ENCODE measurements at regions not wholly inside any gene's neighbourhood (a gene's known extent, or its start where the extent isn't known, plus 50 kb on each side); places are given as distances from the start of the nearest gene placed in this dataset.

DNA sequence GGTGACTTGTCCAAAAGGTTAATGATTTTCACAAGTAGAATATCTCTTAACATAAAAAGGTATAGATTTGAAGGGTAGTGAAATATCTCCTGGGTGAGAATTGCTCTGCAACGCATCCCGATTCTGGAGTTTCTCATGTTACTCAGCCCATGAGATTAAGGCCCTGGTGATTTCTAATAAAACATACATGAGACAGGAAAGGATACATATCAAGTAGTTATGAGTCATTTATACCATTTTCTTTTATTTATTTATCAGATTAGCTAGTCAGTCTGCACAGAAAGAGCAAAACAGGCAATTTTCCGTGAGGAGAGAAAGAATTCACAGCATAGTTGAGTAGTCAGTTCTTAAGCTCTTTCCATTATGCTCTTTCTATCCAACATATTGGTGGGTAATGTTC is 535.6 kb upstream of the ATP2B1 start:
- Mint-ChIP-seq H3K4me3 (no peak overlapping the region), H3K27ac (no peak overlapping the region), H3K27me3 (ENCODE audit: low read depth) (no peaks in the 10 kb centered on the region), H3K9me3 (peaks cover 2% of the 10 kb centered on the region), H3K4me1 (peaks cover 22% of the 10 kb centered on the region), H3K36me3 (ENCODE audit: low read depth) (no peaks in the 10 kb centered on the region)
- TF ChIP-seq, protein P1, sequence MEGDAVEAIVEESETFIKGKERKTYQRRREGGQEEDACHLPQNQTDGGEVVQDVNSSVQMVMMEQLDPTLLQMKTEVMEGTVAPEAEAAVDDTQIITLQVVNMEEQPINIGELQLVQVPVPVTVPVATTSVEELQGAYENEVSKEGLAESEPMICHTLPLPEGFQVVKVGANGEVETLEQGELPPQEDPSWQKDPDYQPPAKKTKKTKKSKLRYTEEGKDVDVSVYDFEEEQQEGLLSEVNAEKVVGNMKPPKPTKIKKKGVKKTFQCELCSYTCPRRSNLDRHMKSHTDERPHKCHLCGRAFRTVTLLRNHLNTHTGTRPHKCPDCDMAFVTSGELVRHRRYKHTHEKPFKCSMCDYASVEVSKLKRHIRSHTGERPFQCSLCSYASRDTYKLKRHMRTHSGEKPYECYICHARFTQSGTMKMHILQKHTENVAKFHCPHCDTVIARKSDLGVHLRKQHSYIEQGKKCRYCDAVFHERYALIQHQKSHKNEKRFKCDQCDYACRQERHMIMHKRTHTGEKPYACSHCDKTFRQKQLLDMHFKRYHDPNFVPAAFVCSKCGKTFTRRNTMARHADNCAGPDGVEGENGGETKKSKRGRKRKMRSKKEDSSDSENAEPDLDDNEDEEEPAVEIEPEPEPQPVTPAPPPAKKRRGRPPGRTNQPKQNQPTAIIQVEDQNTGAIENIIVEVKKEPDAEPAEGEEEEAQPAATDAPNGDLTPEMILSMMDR (IDR thresholded peaks at IDR 0.05; ENCODE audit: unreplicated experiment in 3 of 3), result no peak

DNA sequence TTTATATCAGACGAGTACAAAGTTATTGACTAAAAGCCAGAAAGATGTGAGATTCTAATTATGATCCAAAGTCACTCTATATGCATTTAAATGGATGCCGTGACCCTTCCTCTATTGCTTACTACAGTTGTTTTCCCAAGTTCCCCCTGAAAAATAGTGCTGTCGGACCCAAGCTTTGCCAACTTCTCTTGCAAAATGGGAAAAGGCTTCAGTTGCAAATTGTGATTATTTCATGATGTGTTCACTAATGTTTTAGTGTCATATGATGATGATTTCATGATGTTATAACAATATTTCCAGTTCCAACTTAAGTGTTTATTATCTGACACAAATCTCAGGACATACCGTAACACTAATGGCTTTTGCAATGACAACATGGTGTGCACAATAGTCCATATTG is 534.6 kb upstream of the ATP2B1 start:
- Mint-ChIP-seq H3K27me3 (ENCODE audit: low read depth) (no peaks in the 10 kb centered on the region), H3K4me3 (no peak overlapping the region), H3K36me3 (ENCODE audit: low read depth) (no peaks in the 10 kb centered on the region), H3K9me3 (peaks cover 2% of the 10 kb centered on the region), H3K27ac (no peak overlapping the region), H3K4me1 (peaks cover 22% of the 10 kb centered on the region)
- TF ChIP-seq, protein P1 (IDR thresholded peaks at IDR 0.05; ENCODE audit: unreplicated experiment in 3 of 3), result no peak

DNA sequence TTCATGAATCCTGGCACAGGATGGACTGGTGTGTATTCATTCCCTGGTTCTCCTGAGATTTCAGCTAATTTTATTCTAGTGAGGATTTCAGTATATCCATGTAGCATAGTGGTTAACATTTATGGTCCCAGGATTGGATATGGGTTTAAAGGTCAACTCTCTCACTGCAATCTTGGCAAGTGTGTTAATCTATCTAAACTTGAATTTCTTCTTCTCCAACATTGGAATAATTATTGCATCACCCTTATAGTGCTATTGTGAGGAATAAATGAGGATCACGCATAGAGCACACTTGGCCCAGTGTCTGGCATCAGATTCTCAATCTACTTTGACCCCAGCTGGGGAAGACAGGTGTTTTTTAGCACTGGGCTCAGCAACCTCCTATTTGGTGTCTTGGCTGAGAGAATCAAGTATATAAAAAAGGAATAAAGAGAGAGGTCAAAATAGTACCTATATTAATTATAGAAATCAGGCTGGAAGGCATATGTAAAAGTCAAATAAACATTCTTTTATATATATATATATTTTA is 531.2 kb upstream of the ATP2B1 start:
- Mint-ChIP-seq H3K9me3 (peaks cover 4% of the 10 kb centered on the region), H3K4me3 (no peak overlapping the region), H3K27ac (no peak overlapping the region), H3K36me3 (ENCODE audit: low read depth) (no peaks in the 10 kb centered on the region), H3K27me3 (ENCODE audit: low read depth) (no peaks in the 10 kb centered on the region), H3K4me1 (peaks cover 6% of the 10 kb centered on the region)
- TF ChIP-seq, protein P1 (IDR thresholded peaks at IDR 0.05; ENCODE audit: unreplicated experiment in 3 of 3), result no peak

DNA sequence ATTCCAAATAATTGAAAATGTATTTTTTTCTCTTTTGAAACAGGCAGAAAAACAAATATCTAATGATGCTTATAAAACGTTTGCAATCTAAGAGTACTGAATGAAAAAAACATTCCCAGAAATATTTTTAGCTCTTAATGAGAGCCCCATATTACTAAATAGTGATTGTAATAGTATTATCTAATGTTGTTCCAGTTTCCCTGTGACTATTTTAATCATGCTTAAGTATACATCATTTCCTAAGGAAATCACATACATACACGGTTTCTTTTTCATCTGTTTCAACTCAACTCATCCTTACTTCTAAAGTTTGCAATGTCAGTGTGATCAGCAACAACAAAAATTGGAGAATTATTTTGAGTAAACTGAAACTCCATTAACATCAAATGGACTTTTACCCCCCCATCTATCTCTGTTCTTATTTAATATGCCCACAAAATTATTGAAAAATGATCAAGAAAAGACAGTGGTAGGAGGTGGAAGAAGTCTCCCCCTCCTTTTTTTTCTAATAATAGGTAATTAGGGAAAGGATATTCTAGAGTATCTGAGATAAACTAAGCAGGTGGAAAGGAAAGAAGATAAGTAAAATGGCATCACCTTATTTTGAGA is 530.1 kb upstream of the ATP2B1 start:
- no peak overlapping the region for H3K27ac Mint-ChIP-seq
- H3K9me3 Mint-ChIP-seq, result peaks cover 6% of the 10 kb centered on the region
- H3K36me3 Mint-ChIP-seq (ENCODE audit: low read depth), result no peaks in the 10 kb centered on the region
- peaks cover 2% of the 10 kb centered on the region for H3K4me1 Mint-ChIP-seq
- no peak overlapping the region for H3K4me3 Mint-ChIP-seq
- TF ChIP-seq, protein P1 (IDR thresholded peaks at IDR 0.05; ENCODE audit: unreplicated experiment in 3 of 3), result no peak
- H3K27me3 Mint-ChIP-seq (ENCODE audit: low read depth), result no peaks in the 10 kb centered on the region

DNA sequence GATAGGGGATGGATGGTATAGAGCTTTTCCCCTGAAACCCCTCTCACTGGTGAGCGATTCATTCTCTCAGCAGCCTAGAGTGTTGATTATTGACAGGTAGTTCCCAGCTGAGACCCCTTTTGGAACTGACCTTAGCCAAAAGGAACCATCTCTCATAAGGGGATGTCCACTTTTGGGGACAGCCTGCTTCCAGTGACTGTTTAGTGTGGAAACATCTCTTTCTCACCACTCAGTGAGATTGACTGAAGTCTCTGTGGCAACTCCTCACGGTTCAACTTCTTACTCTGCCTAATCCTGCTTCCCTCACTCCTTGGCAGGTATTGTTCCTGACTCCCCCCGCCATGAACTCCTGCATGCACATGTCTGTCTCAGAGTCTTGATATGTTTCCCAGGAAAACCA is 529.2 kb upstream of the ATP2B1 start:
- no peaks in the 10 kb centered on the region for H3K36me3 Mint-ChIP-seq (ENCODE audit: low read depth)
- TF ChIP-seq, protein P1 (IDR thresholded peaks at IDR 0.05; ENCODE audit: unreplicated experiment in 3 of 3), result no peak
- H3K27ac Mint-ChIP-seq, result no peak overlapping the region
- no peaks in the 10 kb centered on the region for H3K4me1 Mint-ChIP-seq
- H3K27me3 Mint-ChIP-seq (ENCODE audit: low read depth), result no peaks in the 10 kb centered on the region
- peaks cover 7% of the 10 kb centered on the region for H3K9me3 Mint-ChIP-seq
- H3K4me3 Mint-ChIP-seq, result no peak overlapping the region

DNA sequence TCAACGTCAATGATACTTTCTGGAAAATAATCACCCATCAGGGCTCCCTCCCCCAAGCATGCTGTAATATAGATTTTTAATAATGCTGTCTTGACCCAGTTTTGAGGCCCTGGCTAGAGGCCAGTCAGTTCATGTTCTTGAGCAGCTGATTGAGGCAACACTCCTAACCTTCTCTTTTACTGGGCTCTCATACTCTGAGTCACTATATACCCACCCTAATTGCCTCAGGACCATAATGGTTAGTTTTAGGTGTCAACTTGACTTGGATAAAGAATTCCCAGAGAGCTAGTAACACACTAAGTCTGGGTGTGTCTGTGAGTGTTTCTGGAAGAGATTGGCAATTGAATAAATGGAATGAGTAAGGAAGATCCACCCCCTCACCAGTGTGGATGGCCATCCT is 527.0 kb upstream of the ATP2B1 start:
- H3K36me3 Mint-ChIP-seq (ENCODE audit: low read depth), result no peaks in the 10 kb centered on the region

More for the DNA sequence above, 527.0 kb upstream of the ATP2B1 start:
- no peaks in the 10 kb centered on the region for H3K4me1 Mint-ChIP-seq
- H3K4me3 Mint-ChIP-seq, result no peak overlapping the region
- TF ChIP-seq, protein P1 (IDR thresholded peaks at IDR 0.05; ENCODE audit: unreplicated experiment in 3 of 3), result no peak
- no peak overlapping the region for H3K27ac Mint-ChIP-seq
- peaks cover 7% of the 10 kb centered on the region for H3K9me3 Mint-ChIP-seq
- H3K27me3 Mint-ChIP-seq (ENCODE audit: low read depth), result no peaks in the 10 kb centered on the region

Measured in nephron (organoid).